ENCODE measurements at regions not wholly inside any gene's neighbourhood (a gene's known extent, or its start where the extent isn't known, plus 50 kb on each side); places are given as distances from the start of the nearest gene placed in this dataset.

DNA sequence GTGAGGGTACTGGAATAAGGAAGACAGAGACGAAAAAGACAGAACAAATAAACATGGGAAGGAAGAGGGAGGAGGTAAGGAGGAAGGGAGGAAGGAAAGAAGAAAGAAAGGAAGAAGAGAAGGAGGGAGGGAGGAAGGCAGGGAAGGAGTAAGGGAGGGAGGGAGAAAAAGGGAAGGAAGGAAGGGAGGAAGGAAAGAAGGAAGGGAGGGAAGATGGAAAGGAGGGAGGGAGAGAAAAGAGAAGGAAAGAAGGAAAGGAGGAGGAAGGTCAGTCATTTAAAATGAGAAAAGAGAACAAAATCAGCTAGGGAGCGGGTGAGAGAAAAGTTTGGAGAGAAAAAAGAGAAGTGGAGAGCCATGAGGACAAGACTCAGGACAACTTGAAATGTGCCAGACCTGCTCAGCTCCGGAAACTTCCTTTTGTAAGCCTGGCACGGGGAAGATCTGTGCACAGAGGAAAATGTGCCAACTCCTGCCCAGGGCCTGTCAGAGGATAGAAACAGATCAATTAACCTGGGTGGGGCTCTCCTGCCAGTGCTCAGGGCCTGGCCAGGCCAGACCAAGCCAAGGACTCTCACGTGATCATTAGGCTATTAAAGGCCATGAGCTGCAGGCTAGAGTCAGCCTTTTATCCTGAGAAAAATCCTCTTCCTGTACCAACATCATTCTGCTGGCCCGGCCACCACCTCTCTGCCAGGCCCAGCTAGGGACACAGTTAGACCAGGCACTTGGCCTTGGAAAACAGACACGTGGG is 50.1 kb upstream of the BCL6 start:
- TF ChIP-seq SIN3A (IDR thresholded peaks at IDR 0.05; ENCODE audit: borderline replicate concordance, insufficient read depth, low read depth, low read length) (no peak), TCF7L2 (IDR thresholded peaks at IDR 0.05; ENCODE audit: low read depth, low read length) (no peak), POLR2AphosphoS5 (IDR thresholded peaks at IDR 0.05; ENCODE audit: low read depth, low read length) (no peak)
- TF ChIP-seq, protein P1, sequence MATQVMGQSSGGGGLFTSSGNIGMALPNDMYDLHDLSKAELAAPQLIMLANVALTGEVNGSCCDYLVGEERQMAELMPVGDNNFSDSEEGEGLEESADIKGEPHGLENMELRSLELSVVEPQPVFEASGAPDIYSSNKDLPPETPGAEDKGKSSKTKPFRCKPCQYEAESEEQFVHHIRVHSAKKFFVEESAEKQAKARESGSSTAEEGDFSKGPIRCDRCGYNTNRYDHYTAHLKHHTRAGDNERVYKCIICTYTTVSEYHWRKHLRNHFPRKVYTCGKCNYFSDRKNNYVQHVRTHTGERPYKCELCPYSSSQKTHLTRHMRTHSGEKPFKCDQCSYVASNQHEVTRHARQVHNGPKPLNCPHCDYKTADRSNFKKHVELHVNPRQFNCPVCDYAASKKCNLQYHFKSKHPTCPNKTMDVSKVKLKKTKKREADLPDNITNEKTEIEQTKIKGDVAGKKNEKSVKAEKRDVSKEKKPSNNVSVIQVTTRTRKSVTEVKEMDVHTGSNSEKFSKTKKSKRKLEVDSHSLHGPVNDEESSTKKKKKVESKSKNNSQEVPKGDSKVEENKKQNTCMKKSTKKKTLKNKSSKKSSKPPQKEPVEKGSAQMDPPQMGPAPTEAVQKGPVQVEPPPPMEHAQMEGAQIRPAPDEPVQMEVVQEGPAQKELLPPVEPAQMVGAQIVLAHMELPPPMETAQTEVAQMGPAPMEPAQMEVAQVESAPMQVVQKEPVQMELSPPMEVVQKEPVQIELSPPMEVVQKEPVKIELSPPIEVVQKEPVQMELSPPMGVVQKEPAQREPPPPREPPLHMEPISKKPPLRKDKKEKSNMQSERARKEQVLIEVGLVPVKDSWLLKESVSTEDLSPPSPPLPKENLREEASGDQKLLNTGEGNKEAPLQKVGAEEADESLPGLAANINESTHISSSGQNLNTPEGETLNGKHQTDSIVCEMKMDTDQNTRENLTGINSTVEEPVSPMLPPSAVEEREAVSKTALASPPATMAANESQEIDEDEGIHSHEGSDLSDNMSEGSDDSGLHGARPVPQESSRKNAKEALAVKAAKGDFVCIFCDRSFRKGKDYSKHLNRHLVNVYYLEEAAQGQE (IDR thresholded peaks at IDR 0.05; ENCODE audit: insufficient read depth in 1 of 2, low read depth in 2 of 2, low read length in 1 of 2): no peak
- TF ChIP-seq, protein P2, sequence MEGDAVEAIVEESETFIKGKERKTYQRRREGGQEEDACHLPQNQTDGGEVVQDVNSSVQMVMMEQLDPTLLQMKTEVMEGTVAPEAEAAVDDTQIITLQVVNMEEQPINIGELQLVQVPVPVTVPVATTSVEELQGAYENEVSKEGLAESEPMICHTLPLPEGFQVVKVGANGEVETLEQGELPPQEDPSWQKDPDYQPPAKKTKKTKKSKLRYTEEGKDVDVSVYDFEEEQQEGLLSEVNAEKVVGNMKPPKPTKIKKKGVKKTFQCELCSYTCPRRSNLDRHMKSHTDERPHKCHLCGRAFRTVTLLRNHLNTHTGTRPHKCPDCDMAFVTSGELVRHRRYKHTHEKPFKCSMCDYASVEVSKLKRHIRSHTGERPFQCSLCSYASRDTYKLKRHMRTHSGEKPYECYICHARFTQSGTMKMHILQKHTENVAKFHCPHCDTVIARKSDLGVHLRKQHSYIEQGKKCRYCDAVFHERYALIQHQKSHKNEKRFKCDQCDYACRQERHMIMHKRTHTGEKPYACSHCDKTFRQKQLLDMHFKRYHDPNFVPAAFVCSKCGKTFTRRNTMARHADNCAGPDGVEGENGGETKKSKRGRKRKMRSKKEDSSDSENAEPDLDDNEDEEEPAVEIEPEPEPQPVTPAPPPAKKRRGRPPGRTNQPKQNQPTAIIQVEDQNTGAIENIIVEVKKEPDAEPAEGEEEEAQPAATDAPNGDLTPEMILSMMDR (IDR thresholded peaks at IDR 0.05): no peak
- no peak overlapping the region for H3K27ac ChIP-seq (ENCODE audit: low read length)
- peaks cover 3% of the 10 kb centered on the region; the same call in 1 of the 2 replicates for H3K27me3 ChIP-seq (ENCODE audit: control insufficient read depth, insufficient read depth, low read length)
- H3K4me1 ChIP-seq (ENCODE audit: control insufficient read depth, insufficient read depth, low read length): no peaks in the 10 kb centered on the region; the same call in 1 of the 2 replicates
- ChIA-PET CTCF (no interaction called here), POLR2A (no interaction called here)
- H3K36me3 ChIP-seq (ENCODE audit: control insufficient read depth, insufficient read depth, low read length): no peaks in the 10 kb centered on the region
- intact Hi-C loops (cut with micrococcal nuclease; ENCODE audit: unreplicated experiment): no loop called here
- in situ Hi-C loops (cut with HindIII; ENCODE audit: low pct_unique_long_range_greater_than_20kb, low sequenced_read_pairs): no loop called here
- no TSS peak for BruUV-seq (replicated peaks)
- no peak for DNase-seq (ENCODE audit: low read depth, low spot score)
- no peak for ATAC-seq
- H3K4me3 ChIP-seq (ENCODE audit: low read depth in 2 of 2, low read length in 2 of 2): no peak overlapping the region
- no peaks in the 10 kb centered on the region for H3K9me3 ChIP-seq (ENCODE audit: control insufficient read depth, insufficient read depth, low read depth, low read length)

GRCh38 chr3:187798126-187798525 is 52.9 kb upstream of the BCL6 start:
- POLR2A ChIA-PET: no interaction called here
- Histone ChIP-seq H3K4me3 (ENCODE audit: low read depth in 2 of 2, low read length in 2 of 2) (no peak overlapping the region), H3K27ac (ENCODE audit: low read length) (no peak overlapping the region), H3K4me1 (ENCODE audit: control insufficient read depth, insufficient read depth, low read length) (no peaks in the 10 kb centered on the region; the same call in 1 of the 2 replicates), H3K36me3 (ENCODE audit: control insufficient read depth, insufficient read depth, low read length) (no peaks in the 10 kb centered on the region), H3K9me3 (ENCODE audit: control insufficient read depth, insufficient read depth, low read depth, low read length) (no peaks in the 10 kb centered on the region), H3K27me3 (ENCODE audit: control insufficient read depth, insufficient read depth, low read length) (peaks cover 3% of the 10 kb centered on the region; the same call in 1 of the 2 replicates)
- TF ChIP-seq, protein P1 (IDR thresholded peaks at IDR 0.05; ENCODE audit: insufficient read depth in 1 of 2, low read depth in 2 of 2, low read length in 1 of 2): no peak
- TF ChIP-seq POLR2AphosphoS5 (IDR thresholded peaks at IDR 0.05; ENCODE audit: low read depth, low read length) (no peak), TCF7L2 (IDR thresholded peaks at IDR 0.05; ENCODE audit: low read depth, low read length) (no peak), SIN3A (IDR thresholded peaks at IDR 0.05; ENCODE audit: borderline replicate concordance, insufficient read depth, low read depth, low read length) (no peak)
- TF ChIP-seq, protein P2 (IDR thresholded peaks at IDR 0.05): no peak
- DNase-seq (ENCODE audit: low read depth, low spot score) (no peak), ATAC-seq (no peak)
- CTCF ChIA-PET: no interaction called here
- no TSS peak for BruUV-seq (replicated peaks)
- in situ Hi-C loops (cut with HindIII; ENCODE audit: low pct_unique_long_range_greater_than_20kb, low sequenced_read_pairs) (no loop called here), intact Hi-C loops (cut with micrococcal nuclease; ENCODE audit: unreplicated experiment) (no loop called here)

All from Panc1 (cell line).